NCI-H2081 (cell line): ENCODE measurements at regions not wholly inside any gene's neighbourhood (a gene's known extent, or its start where the extent isn't known, plus 50 kb on each side); places are given as distances from the start of the nearest gene placed in this dataset.
"Not testable (repeated sequence)": the region's sequence is repeated elsewhere in the genome, so short reads cannot be mapped to it uniquely, and the experiment has no call there.

Experiments
- DNase-seq, 2 experiments: peaks; one replicate each; lab custom pipeline; 2025; lab: John Stamatoyannopoulos, UW

DNA sequence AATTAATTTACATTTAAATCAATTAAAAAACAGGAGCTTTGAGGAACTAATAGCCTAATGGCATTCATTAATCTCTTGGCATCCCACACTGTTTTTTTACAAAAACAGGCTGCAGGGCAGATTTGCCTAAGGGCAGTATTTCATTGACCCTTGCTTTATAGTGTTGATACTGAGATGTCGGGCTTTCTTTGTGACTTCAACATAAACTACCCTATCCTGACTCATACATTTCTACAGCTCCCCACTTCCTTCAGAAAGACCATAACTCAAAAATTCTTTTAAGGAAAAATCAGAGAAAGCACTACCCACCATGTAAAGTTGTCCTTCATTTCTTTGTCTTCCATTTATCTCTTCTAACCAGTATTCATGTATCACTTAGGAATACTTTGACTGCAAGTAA, 92.2 kb upstream of the NT5E start:
- no peak for DNase-seq

DNA sequence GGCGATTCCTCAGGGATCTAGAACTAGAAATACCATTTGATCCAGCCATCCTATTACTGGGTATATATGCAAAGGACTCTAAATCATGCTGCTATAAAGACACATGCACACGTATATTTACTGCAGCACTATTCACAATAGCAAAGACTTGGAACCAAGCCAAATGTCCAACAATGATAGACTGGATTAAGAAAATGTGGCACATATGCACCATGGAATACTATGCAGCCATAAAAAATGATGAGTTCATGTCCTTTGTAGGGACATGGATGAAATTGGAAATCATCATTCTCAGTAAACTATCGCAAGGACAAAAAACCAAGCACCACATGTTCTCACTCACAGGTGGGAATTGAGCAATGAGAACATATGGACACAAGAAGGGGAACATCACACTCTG, 93.1 kb upstream of the NT5E start:
- DNase-seq, result not testable (repeated sequence)

DNA sequence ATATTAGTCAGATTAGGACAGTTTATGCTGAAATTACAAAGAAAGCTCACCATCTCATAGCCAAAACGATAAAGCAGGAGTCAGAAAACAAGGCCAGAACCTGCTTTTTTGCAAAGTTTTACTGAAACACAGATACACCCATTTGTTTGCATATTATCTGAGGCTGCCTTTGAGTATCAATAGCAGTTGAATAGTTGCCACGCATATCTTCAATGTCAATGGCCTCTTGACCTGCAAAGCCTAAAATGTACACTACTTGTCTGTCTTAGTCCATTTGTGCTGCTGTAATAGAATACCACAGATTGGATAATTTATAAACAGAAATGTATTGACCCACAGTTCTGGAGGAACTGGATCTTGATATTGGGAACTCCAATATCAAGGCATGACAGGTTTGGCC, 94.1 kb upstream of the NT5E start:
- no peak for DNase-seq

DNA sequence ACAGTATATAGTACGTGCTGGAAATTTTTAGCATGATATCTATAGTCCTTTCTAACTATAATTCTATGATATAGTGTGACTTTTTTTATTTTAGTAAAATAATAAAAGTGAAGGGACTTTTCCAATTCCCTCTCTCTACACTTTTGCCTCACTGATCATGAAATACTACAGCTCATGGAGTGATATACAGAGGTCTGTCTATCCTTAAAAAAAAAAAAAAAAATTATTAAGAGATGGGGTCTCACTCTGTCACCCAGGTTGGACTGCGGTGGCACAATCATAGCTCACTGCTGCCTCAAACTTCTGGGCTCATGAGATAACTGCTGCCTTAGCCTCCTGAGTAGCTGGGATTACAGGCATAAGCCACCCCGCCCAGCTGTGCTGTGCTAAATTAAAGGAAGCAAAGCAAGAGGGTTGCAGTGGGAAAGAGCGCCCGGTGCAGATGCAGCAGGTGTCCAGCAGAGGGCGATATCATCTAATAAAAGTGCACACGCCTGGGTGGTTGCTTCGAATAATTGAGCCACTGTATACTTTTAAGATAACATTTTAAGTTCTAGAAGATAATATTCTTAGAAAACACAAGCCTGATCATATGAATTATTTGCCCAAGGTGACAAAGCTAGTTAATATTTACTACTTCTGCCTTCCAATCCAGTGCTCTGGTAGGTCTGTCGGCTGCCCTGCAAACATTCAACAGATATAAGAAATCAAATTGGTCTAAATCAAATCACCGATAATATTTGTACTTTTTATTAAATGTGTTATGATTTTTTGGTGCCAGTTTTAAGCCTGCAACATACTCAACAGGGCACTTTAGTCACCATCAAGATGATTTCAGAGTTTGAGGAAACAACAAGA, 94.9 kb upstream of the NT5E start:
- peak; percentile 58 to 68 for DNase-seq

DNA sequence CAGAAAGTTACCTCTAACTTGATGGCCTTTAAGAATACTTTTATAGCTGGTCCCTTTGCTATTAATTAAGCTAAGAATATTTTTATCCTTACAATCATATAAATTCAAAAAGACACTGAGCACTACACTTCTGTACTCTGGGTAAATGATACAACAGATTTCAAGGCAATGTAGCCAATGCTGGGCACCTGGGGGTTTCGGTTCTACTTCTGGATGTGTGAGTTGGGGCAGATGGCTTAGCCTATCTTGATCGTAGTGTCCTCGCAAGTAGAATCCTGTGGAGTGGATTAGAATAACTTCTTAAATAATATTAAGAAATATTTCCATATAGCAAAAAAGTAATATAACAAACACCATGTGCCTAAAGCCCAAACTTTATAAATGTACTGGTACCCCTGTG, 96.9 kb upstream of the NT5E start:
- DNase-seq, result no peak

DNA sequence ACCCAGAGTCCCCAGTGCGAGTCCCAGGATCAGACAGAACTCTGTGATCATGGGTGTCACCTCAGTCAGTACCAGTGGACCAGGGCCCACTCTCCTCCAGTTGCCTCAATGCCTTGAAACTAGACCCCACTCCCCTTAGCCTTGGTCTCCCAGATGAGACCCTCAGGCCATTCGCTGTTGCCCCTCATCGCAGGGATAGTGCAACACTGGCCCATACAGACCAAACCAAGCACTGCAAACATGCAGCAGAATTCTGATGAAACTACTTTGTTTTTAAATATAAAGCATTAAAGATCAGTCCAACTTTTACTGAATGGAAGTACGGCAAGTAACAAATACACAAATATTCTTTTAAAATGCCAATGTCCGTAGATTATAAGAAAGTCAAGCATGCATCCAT, 101.2 kb upstream of the NT5E start:
- DNase-seq, result no peak

DNA sequence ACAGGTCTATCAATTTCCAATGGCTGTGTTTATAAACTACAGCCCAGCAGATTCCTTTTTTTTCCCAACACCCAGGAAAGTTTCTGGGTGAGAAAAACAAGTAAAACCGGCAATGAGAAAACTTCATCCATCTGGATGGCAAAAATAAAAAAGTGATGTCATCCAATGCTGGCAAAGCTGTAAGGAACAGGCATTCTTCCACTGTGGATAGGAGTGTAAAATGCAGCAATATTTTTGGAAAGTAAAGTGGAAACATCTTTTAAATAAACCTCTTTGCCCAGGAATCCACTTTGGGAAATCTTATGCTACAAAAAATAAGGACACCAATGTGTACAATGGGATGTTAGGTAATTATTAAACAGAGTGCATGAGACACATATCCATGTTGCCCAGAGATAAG, 102.1 kb upstream of the NT5E start:
- DNase-seq, result no peak

DNA sequence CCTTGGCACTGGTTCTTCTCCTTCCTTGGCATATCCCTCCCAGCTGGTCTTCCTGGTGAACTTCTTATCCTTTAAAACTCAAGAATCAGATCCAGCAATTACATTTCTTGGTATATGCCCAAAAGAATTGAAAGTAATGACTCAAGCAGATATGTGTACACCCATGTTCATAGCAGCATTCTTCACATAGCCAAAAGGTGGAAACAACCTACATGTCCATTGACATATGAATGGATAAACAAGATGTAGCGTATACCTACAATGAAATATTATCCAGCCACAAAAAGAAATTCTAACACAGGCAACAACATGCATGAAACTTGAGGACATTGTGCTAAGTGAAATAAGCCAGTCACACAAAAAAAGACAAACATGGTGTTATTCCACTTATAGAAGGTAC, 103.7 kb upstream of the NT5E start:
- DNase-seq, result no peak

DNA sequence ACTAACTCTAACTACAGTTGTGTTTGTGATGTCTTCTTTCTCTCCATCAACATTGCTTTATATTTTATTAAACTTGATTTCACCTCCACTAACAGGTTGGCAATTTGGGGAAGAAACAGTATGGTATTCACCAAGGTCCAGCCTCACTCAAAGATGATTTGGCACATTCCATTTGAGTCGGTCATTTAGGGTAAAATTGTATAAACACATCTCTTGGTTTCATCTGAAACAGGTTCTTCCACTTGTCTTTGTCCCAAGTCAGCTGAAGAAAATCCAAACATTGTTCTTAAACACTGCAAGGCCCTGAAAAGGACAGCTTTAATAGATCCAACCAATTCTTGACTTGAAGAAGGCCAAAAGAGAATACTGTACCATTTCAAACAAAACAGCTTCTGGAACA, 104.9 kb upstream of the NT5E start:
- no peak for DNase-seq

DNA sequence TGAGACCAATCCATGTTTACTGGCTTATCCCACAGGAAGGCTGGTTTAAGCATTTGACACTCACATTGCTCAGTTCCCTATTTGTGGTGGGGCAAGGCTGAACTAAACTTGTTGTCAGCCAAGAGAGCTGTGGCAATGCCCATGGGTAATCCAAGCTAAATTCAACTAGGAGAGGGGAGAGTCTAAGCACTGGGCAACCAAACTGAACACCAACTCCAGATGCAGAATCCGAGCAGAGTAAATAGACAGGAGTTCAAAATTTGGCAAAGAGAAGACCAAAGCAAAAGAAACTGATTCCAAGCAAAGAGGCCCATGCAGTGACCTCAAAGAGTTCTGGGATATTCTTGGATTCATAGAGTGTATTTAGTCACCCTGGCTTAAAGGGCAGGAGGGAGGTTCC, 106.5 kb upstream of the NT5E start:
- no peak for DNase-seq

DNA sequence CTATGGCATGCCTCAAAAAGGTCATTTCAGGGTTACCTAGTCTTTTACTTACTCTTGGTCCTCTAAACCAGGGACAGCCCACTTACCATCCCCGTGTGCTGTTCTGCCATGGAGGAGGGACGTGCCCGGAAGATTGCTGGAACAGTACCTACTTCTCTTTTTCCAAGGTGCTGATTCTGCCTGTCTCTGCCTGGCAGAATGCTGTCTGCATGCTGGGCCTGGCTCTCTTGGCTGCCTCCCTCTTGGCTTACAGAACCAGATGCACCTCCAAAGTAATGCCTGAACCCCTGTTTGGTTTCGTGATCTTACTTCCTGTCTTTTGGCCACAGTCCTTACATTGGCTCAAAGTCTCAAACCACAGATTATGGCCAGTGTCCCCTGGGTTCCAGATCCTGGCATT, 120.7 kb upstream of the NT5E start:
- DNase-seq, result no peak

DNA sequence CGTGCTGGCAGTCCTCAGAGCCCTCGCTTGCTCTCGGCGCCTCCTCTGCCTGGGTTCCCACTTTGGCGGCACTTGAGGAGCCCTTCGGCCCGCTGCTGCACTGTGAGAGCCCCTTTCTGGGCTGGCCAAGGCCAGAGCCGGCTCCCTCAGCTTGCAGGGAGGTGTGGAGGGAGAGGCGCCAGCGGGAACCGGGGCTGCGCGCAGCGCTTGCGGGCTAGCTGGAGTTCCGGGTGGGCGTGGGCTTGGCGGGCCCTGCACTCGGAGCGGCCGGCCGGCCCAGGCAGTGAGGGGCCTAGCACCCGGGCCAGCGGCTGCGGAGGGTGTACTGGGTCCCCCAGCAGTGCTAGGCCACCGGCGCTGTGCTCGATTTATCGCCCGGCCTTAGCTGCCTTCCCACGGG, 124.1 kb upstream of the NT5E start:
- not testable (repeated sequence) for DNase-seq

DNA sequence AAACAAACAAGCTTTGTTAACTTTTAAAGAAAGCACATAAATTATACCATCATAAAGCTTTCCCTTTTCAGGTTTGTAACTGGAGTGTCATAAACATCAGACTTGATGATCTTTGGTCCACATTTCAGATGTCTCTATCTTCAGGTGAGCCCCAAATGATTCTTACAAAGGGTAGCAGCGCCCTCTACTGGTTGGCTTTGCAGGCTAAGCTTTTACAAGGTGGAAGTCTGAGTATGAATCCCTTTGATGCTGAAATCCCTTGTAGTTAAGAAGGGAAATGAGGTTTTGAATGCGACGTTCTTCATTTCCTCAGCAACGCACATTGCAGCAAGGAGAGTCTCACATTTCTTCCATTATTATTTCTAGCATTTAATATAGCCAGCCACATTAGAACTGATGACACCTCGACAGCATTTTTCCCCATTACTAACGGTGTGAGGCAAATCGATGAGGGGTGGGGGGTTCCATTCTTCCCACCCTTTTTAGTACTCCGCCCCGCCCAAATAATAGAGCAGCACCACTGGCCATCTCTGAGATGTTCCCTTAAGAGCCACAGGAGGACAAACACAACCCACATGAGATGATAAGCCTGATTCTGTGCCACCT, 126.3 kb upstream of the NT5E start:
- DNase-seq, result peak; percentile 73 to 78

DNA sequence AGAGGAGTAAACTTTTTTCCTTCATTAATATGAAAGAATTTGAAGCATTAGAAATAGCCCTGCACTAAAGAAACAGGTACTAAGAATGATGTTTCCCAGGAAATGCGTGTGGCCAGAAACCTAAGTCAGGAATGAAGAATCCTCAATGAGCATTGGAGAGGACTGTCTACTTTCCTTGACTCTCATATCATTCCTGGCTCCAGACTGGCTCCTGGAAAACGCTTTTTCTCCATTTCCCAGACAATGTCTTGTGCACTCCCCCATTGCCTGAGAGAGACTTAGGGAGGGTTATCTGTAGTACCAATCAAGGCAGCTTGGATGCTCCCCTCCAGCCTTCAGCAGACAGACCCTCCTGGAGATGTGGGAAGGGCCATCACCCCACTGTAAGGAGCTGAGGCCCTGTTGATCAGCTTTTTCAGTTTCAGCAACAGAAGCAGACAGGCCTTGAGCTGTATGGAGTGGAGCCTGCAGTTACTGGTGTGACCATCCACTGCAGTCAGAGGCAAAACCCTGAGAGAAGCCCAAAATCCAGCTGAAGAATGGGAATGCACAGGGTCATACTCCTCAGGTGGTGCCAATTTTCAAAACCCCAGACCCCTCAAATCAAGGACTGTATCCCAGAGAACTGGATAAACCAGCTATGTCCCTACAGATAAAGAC, 127.3 kb upstream of the NT5E start:
- DNase-seq, result no peak

DNA sequence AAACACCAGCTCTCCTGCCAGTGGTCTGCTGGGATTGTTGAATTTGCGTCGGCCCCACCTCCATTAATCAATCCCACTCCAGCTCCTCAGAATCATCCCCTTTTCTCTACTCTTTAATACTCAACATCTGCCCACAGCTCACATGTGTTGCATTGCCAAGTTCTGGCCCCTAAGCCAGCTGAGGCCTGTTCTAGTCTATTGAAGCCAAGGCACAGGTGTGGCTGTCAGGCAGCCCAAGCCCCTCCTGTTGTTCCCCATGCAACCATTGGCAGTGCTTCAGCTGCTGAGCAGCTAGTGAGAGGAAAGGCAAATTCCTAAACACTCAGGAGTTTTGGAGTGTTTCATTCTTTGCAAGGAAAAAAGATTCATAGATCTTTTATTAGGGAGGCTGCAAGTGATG, 128.0 kb upstream of the NT5E start:
- no peak for DNase-seq

DNA sequence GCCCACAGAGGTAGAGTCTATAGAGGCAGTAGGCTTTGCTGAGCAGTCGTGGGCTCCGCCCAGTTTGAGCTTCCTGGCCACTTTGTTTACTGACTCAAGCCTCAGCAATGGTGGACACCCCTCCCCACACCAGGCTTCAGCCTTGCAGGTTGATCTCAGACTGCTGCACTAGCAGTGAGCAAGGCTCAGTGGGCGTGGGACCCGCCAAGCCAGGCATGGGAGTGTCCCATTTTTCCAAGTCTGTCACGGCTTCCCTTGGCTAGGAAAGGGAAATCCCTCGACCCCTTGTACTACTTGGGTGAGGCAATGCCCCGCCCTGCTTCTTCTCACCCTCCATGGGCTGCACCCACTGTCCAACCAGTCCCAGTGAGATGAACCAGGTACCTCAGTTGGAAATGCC, 135.3 kb upstream of the NT5E start:
- DNase-seq, result no peak

DNA sequence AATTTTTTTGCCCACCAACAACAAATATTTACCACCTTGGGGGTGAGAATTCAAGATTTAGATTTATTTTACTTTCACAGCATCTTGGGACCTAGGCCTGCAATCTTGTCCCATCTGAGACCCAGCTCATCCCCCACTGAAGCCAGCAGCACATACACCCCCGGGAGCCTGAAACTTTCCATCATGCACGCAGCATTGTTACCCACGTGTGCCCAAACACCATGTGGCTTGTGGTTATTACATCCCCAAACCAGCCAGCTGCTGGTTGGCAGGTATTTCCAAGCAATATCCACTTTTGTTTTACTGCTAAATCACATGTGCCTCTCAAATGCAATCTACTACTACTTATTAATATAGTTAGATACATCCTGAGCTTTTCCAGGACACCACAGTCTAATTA, 149.3 kb upstream of the NT5E start:
- no peak for DNase-seq

DNA sequence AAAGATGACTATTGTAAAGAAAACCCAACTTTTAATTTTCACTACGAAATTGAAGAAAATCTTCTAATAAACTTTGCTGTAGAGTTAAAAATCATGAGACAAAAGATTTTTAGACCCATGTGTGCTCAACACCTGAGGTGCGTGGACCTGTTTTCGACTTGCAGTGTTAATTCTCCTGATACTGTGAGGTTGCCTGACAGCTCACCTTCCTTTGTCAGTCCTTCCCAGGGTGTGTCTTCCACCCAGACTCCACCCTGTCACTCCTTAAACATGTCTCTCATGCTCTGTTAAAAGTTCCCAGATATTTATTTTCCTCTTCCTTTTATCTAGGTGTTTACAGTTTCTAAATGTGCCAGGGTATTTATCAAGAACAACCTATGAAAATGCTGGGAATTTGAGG, 151.3 kb upstream of the NT5E start:
- DNase-seq, result no peak

DNA sequence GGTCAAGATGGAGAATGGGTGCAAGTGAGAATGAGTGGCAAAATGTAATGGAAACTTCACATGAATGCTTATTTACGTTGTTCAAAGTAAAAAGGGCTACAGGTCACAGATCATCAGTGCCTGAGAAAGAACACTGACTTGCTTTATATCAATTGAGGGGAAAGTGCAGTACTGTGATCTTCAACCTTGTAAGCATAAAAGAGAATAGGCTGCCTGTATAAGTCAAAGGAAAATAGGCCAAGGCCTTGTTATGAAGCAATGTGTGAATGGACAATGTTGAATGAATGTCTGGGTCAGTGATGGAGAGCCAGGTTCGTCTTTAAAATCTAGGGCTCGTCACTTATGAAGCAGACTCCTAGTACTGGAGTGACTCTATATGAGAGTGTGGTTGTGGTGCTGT, 158.6 kb upstream of the NT5E start:
- DNase-seq, result no peak

DNA sequence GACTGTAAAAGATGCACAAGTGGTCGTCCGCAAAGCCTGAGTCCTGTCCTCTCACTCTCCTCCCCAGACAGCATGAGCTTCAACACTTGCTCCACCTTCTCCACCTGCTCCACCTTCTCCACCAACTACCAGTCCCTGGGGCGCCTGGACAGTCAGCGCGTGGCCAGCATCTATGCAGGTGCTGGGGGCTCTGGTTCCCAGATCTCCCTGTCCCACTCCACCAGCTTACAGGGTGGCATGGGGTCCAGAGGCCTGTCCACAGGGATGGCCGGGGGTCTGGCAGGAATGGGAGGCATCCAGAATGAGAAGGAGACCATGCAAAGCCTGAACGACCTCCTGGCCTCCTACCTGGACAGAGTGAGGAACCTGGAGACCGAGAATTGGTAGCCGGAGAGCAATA, 162.2 kb upstream of the NT5E start:
- DNase-seq, result no peak

DNA sequence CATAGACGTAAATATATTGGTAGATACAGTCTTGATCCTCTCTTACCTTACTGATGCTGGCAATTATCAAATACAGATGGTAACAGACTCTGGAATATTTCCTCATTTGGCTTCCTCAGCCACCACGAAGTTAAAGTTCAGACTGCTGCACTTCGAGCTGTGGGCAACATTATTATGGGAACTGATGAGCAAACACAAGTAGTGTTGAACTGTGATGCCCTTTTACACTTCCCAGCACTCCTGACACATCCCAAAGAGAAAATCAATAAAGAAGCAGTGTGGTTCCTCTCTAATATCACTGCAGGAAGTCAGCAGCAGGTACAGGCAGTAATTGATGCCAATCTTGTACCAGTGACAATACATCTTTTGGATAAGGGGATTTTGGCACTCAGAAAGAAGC, 162.7 kb upstream of the NT5E start:
- no peak for DNase-seq

DNA sequence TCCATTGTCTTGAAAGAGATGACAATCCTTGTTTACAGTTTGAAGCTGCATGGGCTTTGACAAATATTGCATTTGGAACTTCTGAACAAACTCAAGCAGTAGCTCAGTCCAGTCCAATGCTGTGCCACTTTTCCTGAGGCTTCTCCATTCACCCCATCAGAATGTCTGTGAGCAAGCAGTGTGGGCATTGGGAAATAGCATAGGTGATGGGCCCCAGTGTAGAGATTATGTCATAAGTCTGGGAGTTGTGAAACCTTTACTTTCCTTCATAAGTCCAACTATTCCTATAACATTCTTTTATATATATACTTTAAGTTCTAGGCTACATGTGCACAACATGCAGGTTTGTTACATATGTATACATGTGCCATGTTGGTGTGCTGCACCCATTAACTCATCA, 163.4 kb upstream of the NT5E start:
- DNase-seq, result not testable (repeated sequence)

DNA sequence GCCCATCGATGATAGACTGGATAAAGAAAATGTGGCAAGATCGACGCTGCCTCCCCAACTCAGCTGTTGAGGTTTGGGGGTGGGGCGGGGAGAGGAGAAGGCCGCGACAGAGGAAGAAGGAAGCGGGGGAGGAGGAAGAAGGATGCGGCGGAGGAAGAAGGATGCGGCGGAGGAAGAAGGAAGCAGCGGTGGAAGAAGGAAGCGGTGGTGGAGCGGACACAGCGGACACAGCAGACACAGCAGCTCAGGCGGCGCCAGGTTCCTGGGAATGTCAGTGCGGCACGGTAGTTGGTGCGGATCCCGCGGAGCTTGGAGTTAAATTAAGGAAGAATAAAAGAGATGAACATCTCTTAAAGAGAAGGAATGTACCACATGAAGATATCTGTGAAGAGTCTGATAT, 163.9 kb upstream of the NT5E start:
- DNase-seq, result no peak
